Left lung (tissue), 4 donors: ENCODE measurements at regions not wholly inside any gene's neighbourhood (a gene's known extent, or its start where the extent isn't known, plus 50 kb on each side); places are given as distances from the start of the nearest gene placed in this dataset.

Experiments used
- ATAC-seq: fragments of 200-7000 bp; cut with Tn5 transposase; one replicate; pipeline ENCODE4 v1.9.1; 2020; ENCODE audit warnings: moderate library complexity
- DNase-seq, 4 donors: peaks; one replicate each; pipeline ENCODE4 v3.0.0-alpha.2; 2013 to 2020
- H3K27ac ChIP-seq, 2 donors: fragments of 200-600 bp; sonication (generic) in 1 of 2; one replicate each; pipeline versions ENCODE4 v1.5.0 to v1.8.0; 2020 to 2021
- H3K27me3 ChIP-seq, 2 donors: fragments of 200-600 bp; sonication (generic) in 1 of 2; one replicate each; pipeline versions ENCODE4 v1.5.0 to v1.8.0; 2020 to 2021
- H3K36me3 ChIP-seq, 2 donors: fragments of 200-600 bp; sonication (generic) in 1 of 2; one replicate each; pipeline versions ENCODE4 v1.5.0 to v1.8.0; 2020 to 2021
- H3K4me1 ChIP-seq, 2 donors: fragments of 200-600 bp; one replicate each; pipeline ENCODE4 v1.8.0; 2021
- H3K4me3 ChIP-seq, 2 donors: fragments of 200-600 bp; sonication (generic) in 1 of 2; one replicate each; pipeline versions ENCODE4 v1.5.0 to v1.8.0; 2020 to 2021; ENCODE audit warnings: mild to moderate bottlenecking in 1 of 2
- H3K9me3 ChIP-seq, 2 donors: fragments of 200-600 bp; sonication (generic) in 1 of 2; one replicate each; pipeline versions ENCODE4 v1.5.0 to v1.8.0; 2020 to 2021
- CTCF ChIP-seq, 2 donors: fragments of 200-600 bp; sonication (generic) in 1 of 2; IDR thresholded peaks; one replicate each; pipeline versions ENCODE4 v1.5.0 to v1.8.0; 2021; ENCODE audit warnings: antibody characterized with exemption in 2 of 2
- intact Hi-C, 2 donors: fragments of 100-400 bp; cut with DNase I; formaldehyde crosslinking; loops; one replicate each; pipeline versions ENCODE4 v1.11.2 to v1.14.2; 2022
- donor health status: DM: no; HTN: yes; CAD: no.
- donor health status: DM: no; HTN: no; CAD: no.

GRCh38 chr15:81869161-81869954, 176.5 kb downstream of the MEX3B start:
- H3K36me3 ChIP-seq, result no peaks in the 10 kb centered on the region
- no peaks in the 10 kb centered on the region for H3K9me3 ChIP-seq
- H3K4me1 ChIP-seq, result no peaks in the 10 kb centered on the region
- no peak for TF ChIP-seq CTCF (IDR thresholded peaks at IDR 0.05)
- H3K4me3 ChIP-seq, result no peak overlapping the region
- H3K27ac ChIP-seq, result no peak overlapping the region
- H3K27me3 ChIP-seq, result no peaks in the 10 kb centered on the region
- intact Hi-C loops, result no loop called here
- no peak for ATAC-seq
- no peak for DNase-seq

GRCh38 chr15:81865850-81866537, 179.8 kb downstream of the MEX3B start:
- intact Hi-C loops, result no loop called here
- Histone ChIP-seq H3K27me3 (no peaks in the 10 kb centered on the region), H3K4me1 (no peaks in the 10 kb centered on the region), H3K4me3 (no peak overlapping the region), H3K36me3 (no peaks in the 10 kb centered on the region), H3K27ac (no peak overlapping the region), H3K9me3 (no peaks in the 10 kb centered on the region)
- TF ChIP-seq CTCF (IDR thresholded peaks at IDR 0.05), result no peak
- DNase-seq, result no peak
- no peak for ATAC-seq

GRCh38 chr15:81863162-81863561, 182.7 kb downstream of the MEX3B start:
- DNase-seq, result no peak
- H3K27ac ChIP-seq, result no peak overlapping the region
- no peaks in the 10 kb centered on the region for H3K4me1 ChIP-seq
- no peaks in the 10 kb centered on the region for H3K36me3 ChIP-seq
- H3K4me3 ChIP-seq, result no peak overlapping the region
- intact Hi-C loops, result no loop called here
- no peaks in the 10 kb centered on the region for H3K27me3 ChIP-seq
- no peaks in the 10 kb centered on the region for H3K9me3 ChIP-seq
- no peak for ATAC-seq
- no peak for TF ChIP-seq CTCF (IDR thresholded peaks at IDR 0.05)

GRCh38 chr15:81859737-81860516, 185.9 kb downstream of the MEX3B start:
- no peak for TF ChIP-seq CTCF (IDR thresholded peaks at IDR 0.05)
- H3K4me3 ChIP-seq, result no peak overlapping the region
- no peak overlapping the region for H3K27ac ChIP-seq
- H3K27me3 ChIP-seq, result no peaks in the 10 kb centered on the region
- no peaks in the 10 kb centered on the region for H3K36me3 ChIP-seq
- intact Hi-C loops, result no loop called here
- H3K9me3 ChIP-seq, result no peaks in the 10 kb centered on the region
- ATAC-seq, result no peak
- peak in 1 of 4 donors; percentile 47 for DNase-seq
- H3K4me1 ChIP-seq, result no peaks in the 10 kb centered on the region

- Histone ChIP-seq H3K36me3 (no peaks in the 10 kb centered on the region), H3K4me1 (no peaks in the 10 kb centered on the region), H3K4me3 (no peak overlapping the region), H3K27ac (no peak overlapping the region), H3K27me3 (no peaks in the 10 kb centered on the region), H3K9me3 (no peaks in the 10 kb centered on the region)
- ATAC-seq, result no peak
- intact Hi-C loops, result no loop called here
- TF ChIP-seq CTCF (IDR thresholded peaks at IDR 0.05), result no peak
- no peak for DNase-seq
These were observed 187.2 kb downstream of the MEX3B start for GRCh38 chr15:81858586-81858985.
